Fibroblast of peridontal ligament (primary cell): ENCODE measurements at regions not wholly inside any gene's neighbourhood (a gene's known extent, or its start where the extent isn't known, plus 50 kb on each side); places are given as distances from the start of the nearest gene placed in this dataset.

Source experiments
- DNase-seq: peaks from one replicate; pipeline ENCODE4 v3.0.0-alpha.2; 2010; ENCODE audit errors: extremely low read depth

- no peak for DNase-seq
Measured at GRCh38 chr3:107992976-107993684, 97.7 kb downstream of the CD47 start.

GRCh38 chr3:107990926-107991325 lies 99.9 kb downstream of the CD47 start:
- no peak for DNase-seq

GRCh38 chr3:107990433-107990832 lies 100.4 kb downstream of the CD47 start:
- no peak for DNase-seq

GRCh38 chr3:107989661-107990060 lies 101.2 kb downstream of the CD47 start:
- DNase-seq, result peak; percentile 15

- DNase-seq, result peak; percentile 67
Measured at GRCh38 chr3:107988460-107989175, 102.2 kb downstream of the CD47 start.

GRCh38 chr3:107987036-107987939 lies 103.5 kb downstream of the CD47 start:
- DNase-seq, result peak; percentile 99

GRCh38 chr3:107986505-107986904 lies 104.3 kb downstream of the CD47 start:
- DNase-seq, result no peak

- DNase-seq, result no peak
Measured at GRCh38 chr3:107985496-107985895, 105.3 kb downstream of the CD47 start.

- no peak for DNase-seq
Measured at GRCh38 chr3:107983247-107983646, 107.6 kb downstream of the CD47 start.

GRCh38 chr3:107982165-107982564 lies 108.7 kb downstream of the CD47 start:
- DNase-seq, result no peak

GRCh38 chr3:107981471-107982111 lies 109.2 kb downstream of the CD47 start:
- DNase-seq, result no peak

GRCh38 chr3:107979538-107979937 lies 111.3 kb downstream of the CD47 start:
- no peak for DNase-seq

- no peak for DNase-seq
Measured at GRCh38 chr3:107978131-107979055, 112.4 kb downstream of the CD47 start.

- DNase-seq, result no peak
Measured at GRCh38 chr3:107977221-107978130, 113.4 kb downstream of the CD47 start.

GRCh38 chr3:107976202-107976800 lies 114.5 kb downstream of the CD47 start:
- no peak for DNase-seq

GRCh38 chr3:107975529-107976201 lies 115.2 kb downstream of the CD47 start:
- no peak for DNase-seq

- DNase-seq, result no peak
Measured at GRCh38 chr3:107973961-107974360, 116.9 kb downstream of the CD47 start.

GRCh38 chr3:107973152-107973551 lies 117.7 kb downstream of the CD47 start:
- peak; percentile 29 for DNase-seq
